HG03558 (cell line): ENCODE measurements at regions not wholly inside any gene's neighbourhood (a gene's known extent, or its start where the extent isn't known, plus 50 kb on each side); places are given as distances from the start of the nearest gene placed in this dataset.

ENCODE experiments used
- ATAC-seq: cut with Tn5 transposase; IDR thresholded peaks from one replicate; pipeline ENCODE4 v1.9.1; 2021; ENCODE audit warnings: moderate number of reproducible peaks; ENCODE audit not compliant: unreplicated experiment; ENCODE audit errors: extremely low read depth

- ATAC-seq, result peak; percentile 58
Measured at GRCh38 chr7:155198901-155199845, 98.5 kb upstream of the INSIG1 start.

DNA sequence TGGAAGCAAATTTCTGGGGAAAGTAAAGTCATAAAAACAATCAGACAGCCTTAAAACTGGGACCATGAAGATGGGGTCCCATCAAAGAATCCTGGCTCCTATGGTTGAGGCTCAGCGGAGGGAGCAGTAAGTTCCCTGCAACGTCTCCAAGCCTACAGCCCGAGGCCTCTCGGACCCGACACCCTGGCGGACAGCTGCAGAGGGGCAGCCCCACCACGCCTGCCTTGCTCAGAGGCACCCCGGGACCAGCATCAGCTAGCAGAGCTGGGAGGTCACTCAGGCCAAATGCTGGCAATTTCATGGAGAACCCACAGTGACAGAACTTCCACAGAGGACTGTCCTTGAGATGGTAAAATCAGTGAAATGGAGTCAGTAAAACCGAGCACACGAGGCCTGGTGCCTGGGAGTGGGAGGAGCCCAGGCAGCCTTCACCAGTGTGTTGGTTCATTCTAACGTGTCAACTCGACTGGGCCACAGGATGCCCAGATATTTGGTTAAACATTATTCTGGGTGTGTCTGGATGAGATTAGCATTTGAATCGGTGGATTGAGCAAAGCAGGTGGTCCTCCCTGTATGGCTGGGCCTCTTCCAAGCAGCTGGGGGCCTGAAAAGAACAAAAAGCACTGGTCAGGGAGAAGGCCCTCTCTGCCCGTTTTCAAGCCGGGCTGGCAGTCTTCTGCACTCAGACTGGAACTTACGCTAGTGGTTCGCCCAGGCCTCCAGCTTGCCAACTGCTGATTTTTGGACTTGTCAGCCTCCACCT, 96.2 kb upstream of the INSIG1 start:
- no peak for ATAC-seq

DNA sequence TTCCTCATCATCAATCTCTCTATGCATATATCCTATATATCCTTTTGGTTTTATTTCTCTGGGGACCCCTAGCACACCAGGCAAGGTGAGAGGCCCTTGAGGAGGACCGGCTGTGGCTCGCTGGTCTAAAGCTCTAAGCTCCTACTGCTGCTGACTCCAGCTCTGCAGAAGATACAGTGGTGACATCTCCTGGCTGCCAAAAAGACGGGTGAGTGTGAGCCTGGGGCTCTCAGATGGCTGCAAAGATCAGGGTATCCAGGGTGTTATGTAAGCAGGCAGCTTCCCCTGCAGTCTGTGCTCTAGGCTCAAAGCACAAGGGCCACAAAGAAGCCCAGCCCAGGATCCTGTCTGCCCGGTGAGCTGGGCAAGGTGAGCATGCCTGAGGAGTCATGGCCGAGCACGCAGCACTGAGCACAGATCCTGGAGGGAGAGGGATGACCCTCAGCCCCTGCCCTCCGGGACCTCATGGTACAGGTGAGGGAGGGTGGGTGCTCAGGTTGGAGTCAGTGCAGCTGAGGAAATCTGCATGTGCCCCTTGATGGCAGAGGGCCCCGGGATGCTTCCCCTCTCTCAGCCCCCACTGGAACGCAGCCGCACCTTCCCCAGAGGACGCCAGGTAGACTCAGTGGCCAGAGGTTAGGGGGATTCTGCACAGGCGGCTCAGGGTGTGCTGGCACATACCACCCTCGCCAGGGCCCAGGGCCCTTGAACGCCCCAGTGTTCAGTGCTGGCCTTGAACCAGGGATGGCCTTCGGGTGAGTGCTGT, 95.4 kb upstream of the INSIG1 start:
- no peak for ATAC-seq

GRCh38 chr7:155203059-155203881, 94.4 kb upstream of the INSIG1 start:
- ATAC-seq, result no peak

- ATAC-seq, result no peak
Measured at GRCh38 chr7:155203882-155204691, 93.6 kb upstream of the INSIG1 start.

DNA sequence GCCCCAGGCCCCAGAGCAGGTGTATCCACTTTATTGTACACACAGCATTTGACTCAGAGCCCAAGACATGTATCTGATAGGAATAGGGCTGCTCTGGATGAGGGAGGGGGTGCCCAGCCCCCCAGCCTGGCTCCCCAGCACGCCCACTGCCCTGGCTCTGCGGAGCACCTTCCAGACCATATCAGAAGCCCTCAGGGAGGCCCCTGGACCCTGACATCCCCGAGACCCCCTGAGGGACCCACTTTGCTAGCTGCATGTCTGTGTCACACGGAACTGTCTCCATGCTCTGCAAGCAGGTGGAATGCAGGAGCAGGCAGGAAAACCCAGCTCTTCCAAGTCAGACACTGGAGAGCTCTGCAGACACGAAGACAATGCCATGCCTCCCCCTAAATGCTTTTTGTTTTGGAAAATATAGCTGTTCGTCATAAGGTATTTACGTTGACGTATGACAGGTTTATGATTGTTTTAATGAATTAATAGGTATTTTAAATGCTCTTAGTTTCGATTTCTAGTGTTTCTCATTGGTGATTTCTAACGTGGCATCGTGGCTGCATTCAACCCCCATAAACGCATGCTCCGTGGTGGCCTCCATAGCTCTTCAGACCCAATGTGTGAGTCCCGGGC, 92.8 kb upstream of the INSIG1 start:
- ATAC-seq, result no peak

- peak; percentile 80 for ATAC-seq
Measured at GRCh38 chr7:155205368-155206317, 92.0 kb upstream of the INSIG1 start.

- ATAC-seq, result no peak
Measured at GRCh38 chr7:155206318-155207020, 91.2 kb upstream of the INSIG1 start.

DNA sequence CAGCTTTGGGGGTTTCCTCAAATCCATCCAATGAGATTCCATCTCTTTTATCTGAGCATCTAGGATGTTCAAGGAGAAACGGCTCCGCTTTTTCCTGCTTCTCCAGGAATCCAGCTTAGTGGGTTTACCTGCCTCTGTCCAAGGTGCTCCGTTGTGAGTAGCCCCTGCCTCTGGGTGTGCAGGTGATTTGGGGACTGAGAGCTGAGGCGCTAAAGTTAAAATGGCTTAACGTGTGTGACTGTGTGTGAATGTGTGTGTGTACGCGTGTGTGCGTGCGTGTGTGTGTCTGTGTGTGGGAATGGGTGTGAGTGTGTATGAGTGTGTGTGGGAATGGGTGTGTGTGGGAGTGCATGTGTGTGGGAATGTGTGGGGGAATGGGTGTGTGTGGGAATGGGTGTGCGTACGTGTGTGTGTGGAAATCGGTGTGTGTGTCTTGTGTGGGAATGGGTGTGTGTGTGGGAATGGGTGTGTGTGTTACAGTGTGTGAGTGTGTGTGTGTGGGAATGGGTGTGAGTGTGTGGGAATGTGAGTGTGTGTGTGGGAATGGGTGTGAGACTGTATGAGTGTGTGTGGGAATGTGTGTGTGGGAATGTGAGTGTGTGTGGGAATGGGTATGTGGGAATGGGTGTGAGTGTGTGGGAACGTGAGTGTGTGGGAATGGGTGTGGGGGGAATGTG, 90.2 kb upstream of the INSIG1 start:
- ATAC-seq, result no peak

GRCh38 chr7:155208681-155209477, 88.8 kb upstream of the INSIG1 start:
- no peak for ATAC-seq

GRCh38 chr7:155209478-155210319, 88.0 kb upstream of the INSIG1 start:
- ATAC-seq, result no peak

- ATAC-seq, result no peak
Measured at GRCh38 chr7:155210356-155210755, 87.3 kb upstream of the INSIG1 start.

GRCh38 chr7:155211173-155211572, 86.5 kb upstream of the INSIG1 start:
- no peak for ATAC-seq

DNA sequence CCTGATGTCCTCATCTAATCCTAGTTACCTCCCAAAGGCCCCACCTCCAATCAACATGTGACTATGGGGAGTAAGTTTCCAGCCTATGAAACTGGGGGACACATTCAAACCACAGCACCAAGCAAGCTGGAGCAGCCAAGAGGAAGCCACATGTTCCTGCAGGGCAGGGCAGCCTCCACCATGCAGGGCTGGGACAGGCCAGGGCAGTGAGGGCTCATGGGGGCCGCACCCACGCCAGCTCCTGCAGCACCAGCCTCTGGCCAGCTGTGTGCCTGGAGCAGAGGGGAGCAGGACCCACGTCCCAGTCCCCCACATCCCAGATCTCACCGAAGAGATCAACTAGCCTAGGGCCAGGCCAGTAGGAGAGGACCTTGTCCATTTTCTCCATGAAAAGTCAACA, 85.9 kb upstream of the INSIG1 start:
- no peak for ATAC-seq
